GM21576 (cell line): ENCODE measurements at regions not wholly inside any gene's neighbourhood (a gene's known extent, or its start where the extent isn't known, plus 50 kb on each side); places are given as distances from the start of the nearest gene placed in this dataset.
"Not testable (repeated sequence)": the region's sequence is repeated elsewhere in the genome, so short reads cannot be mapped to it uniquely, and the experiment has no call there.

Experiments
- ATAC-seq: cut with Tn5 transposase; IDR thresholded peaks from one replicate; pipeline ENCODE4 v1.9.1; 2021; ENCODE audit warnings: mild to moderate bottlenecking, moderate library complexity; ENCODE audit not compliant: unreplicated experiment

DNA sequence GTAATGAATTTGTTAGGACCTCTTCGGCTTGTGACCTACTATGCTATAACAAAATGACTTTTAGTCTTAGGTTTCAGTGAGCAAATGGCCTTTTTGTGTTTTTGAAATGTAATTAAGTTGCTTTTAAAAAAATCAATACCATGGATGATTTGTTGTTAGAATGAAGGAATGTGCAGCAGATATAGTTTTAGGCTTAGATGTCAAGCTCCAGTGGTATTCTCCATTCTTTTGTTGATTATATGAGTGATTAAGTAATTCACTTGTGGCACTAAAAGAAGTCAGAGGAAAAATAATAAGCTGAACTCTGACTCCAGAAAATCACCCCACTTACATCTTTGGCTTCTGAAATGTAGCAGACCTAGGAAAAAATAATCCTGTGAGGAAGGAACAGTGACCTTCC, 474.1 kb upstream of the MIS18BP1 start:
- ATAC-seq: no peak

DNA sequence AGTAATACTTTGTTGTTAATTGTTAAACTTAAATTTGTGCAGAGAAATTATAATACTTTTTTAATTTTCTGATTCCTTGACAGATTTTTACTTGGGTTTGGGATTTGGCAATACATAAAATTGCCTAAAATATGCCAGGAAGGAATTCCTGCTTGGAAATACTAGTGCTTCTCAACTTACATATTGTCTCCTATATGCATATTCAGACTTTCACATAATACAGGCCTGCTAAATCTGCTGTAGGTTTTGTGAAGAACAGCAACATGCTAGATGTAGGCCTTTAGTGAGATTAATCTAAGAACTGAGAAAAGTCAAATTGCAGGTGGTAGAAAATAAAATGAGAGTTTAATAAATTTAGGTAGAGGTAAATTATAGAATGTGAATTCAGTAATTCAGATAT, 468.5 kb upstream of the MIS18BP1 start:
- ATAC-seq: no peak

DNA sequence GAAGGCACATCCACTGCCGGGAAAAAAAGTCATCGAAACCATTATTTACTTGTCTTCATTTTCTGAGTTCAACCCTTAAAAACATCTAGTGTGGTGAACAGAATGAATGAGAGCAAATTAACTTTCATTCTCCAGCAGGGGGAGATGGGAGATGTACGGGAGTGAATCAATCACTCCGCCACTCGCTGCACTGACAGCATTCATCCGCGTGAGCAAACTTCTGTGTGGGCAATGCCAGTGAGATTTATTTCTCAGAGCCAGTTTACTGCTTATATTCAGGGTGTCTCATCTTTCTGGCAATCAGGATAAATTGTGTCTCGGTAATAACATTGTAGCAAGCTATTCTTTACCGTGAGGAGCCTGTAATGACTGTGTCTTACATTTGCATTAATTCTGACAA, 463.6 kb upstream of the MIS18BP1 start:
- ATAC-seq: no peak

DNA sequence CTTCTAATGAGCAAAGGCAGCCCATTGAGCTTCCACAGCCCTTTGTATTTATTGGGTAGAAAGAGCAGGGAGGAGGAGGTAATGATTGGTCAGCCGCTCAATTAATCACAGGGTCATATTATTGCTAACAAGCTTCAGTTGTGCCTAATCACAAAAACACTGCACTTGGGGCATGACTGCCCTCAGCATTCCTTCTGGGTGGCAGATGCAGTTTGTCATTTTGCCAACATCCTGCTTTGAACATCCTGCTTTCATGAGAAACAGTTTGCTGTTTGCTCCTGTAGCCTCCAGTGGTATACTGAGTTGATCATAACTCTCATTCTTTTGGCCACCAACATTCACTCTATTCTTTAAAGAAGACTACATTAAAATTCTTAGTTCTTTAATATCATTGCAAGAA, 462.9 kb upstream of the MIS18BP1 start:
- ATAC-seq: no peak

DNA sequence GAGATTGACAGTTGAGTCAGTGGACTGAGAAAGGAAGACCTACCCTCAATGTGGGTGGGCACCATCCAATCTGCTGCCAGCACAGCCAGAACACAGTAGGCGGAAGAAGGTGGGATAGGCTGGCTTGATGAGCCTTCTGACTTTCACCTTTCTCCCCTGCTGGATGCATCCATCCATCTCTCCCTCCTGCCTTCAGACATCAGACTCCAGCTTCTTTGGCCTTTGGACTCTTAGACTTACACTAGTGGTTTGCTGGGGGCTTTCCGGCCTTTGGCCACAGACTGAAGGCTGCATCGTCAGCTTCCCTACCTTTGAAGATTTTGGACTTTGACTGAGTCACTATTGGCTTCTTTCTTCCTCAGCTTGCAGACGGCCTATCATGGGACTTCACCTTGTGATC, 456.5 kb upstream of the MIS18BP1 start:
- ATAC-seq: no peak

- no peak for ATAC-seq
These were observed 453.0 kb upstream of the MIS18BP1 start for GRCh38 chr14:45705940-45706534.

GRCh38 chr14:45699471-45699870, 446.5 kb upstream of the MIS18BP1 start:
- no peak for ATAC-seq

DNA sequence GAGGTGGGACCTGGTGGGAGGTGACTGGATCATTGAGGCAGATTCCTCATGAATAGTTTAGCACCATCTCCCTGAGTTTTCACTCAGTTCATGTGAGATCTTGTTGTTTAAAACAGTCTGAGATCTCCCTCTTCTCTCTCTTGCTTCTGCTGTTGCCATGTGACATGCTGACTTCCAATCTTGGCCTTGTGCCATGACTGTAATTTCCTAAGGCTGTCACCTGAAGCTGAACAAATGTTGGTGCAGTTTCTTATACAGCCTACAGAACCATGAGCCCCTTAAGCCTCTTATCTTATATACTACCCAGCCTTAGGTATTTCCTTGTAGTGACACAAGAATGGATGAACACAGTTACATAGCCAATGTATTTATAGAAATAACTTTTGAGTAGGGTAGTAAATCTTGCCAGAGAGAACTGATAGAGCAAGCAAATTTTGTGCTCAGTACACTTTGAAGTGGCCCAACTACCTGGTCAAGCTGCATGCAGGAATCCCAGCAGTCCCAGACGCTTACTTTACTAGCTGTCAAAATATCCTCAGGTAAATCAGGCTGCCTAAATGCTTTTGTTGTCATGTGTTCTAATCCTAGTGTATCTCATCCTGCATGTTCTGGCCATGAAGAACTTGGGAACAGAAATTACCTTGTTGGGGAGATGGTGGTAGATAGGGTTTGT, 445.6 kb upstream of the MIS18BP1 start:
- no peak for ATAC-seq

- no peak for ATAC-seq
These were observed 433.8 kb upstream of the MIS18BP1 start for GRCh38 chr14:45686771-45687170.

DNA sequence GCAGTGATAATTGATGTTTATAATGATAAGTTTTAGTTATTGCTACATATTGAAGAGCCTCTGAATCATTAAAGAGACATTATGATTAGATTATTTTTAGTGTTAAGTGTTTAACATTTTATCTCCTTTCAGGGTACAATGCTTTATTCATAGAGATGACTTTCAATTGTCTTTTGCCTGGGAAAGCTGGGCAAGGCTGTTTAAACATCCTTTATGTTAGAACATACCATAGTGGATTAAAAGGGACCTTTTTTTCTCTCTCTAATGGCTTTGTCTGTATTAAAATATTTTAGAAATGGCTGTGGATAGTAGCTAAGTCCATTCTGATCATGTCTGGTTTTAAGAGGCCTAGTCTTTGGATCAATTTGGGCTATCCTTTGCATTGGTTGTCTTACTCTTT, 427.5 kb upstream of the MIS18BP1 start:
- ATAC-seq: no peak

DNA sequence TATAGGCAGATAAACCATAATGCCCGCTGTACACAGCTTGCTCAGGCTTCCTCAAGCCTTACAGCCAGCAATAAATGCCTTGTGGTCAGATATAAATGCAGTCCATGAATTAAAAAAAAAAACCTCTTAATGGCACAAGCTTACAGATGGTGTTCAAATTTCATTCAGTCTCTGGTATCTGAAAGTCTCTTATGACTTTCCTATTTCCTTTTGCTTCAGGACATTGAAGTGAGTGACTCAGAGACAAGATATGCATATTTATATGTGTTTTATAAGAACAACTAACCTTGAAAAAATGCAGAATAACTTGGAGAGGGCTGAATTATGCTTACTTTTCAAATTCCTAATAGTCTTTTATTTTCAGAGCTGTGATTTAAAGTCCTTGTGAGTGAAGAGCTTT, 426.9 kb upstream of the MIS18BP1 start:
- no peak for ATAC-seq

DNA sequence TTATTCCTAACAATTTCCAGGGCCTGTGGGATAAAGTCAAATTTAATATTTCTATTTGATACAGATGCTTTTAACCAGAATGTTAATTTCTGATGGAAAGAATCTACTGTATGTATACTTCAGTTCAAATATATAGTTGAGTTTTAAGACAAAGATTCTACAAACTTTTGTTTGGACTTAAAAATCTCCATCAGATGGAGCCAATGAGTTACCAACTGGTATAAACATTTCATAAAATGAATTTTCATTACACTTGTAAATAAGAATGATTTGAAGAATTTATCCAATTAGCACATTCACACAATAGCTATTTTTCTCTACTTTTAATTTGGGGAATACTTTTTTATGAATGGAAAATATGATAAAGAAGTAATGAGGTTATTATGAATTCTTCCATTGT, 425.2 kb upstream of the MIS18BP1 start:
- ATAC-seq: no peak

GRCh38 chr14:45673420-45673819, 420.4 kb upstream of the MIS18BP1 start:
- ATAC-seq: no peak

DNA sequence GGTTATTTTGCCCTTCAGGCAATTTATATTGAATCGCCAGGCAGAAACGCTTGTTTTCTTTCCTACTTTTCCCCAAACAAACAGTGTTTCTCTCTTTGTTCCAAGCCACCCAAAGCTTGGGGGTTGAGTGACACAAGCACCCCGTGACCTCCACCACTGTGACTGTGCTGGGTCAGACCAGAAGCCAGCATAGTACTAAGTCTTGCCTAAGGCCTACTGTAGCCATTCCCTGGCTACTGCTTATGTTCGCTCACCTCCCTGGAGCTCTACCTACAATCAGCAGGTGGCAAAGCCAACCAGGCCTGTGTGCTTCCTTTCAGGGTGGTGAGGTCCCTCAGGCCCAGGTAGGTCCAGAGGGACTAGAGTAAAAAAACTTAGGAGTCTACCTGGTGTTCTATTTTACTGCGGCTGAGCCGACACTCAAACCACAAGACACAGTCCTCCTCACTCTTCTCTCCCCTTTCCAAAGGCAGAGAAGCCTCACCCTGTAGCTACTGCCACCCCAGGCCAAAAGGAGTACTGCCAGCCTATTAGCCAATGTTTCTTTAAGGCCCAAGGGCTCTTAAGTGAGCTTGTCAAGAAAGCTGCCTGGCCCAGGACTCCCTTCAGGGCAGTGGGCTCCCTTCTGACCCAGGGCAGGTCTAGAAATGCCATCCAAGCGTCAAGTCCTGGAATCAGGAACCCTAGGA, 411.8 kb upstream of the MIS18BP1 start:
- no peak for ATAC-seq

DNA sequence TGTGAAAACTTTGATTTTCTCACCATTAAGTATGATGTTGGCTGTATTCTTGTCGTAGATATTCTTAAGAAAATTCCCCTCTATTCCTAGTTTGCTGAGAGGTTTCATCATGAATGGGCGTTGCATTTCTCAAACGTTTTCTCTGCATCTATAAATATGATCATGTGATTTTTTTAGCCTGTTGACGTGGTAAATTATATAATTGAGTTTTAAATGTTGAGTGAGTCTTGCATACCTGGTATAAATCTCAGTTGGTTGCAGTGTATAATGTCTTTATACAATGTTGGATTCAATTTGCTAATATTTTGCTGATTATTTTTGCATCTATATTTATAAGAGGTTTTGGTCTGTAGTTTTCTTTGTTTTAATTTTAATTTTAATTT, 405.9 kb upstream of the MIS18BP1 start:
- no peak for ATAC-seq

DNA sequence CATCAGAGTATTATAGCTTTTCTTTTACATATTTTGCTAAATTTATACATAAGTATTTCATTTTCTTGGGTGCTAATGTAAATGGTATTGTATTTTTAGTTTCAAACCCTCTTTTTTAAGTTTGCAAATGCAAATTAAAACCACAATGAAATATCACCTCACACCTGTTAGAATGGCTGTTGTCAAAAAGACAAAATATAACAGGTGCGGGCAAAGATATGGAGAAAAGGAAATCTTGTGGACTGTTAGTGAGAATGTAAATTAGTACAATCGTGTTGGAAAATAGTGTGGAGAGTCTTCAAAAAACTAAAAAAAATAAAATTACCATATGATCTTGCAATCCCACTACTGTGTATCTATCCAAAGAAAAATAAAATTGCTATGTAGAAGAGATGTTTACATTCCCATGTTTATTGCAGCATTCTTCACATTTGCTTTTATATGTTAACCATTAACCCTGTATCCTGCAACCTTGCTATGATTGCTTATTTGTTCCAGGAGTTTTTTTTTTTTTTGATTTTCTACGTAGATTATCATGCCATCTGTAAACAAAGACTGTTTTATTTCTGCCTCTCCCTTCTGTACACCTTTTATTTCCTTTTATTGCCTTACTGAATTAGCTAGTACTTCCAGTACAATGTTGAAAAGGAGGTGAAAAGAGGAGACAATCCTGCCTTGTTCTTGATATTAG, 405.4 kb upstream of the MIS18BP1 start:
- ATAC-seq: no peak

- ATAC-seq: no peak
These were observed 398.9 kb upstream of the MIS18BP1 start for GRCh38 chr14:45651890-45652289.

DNA sequence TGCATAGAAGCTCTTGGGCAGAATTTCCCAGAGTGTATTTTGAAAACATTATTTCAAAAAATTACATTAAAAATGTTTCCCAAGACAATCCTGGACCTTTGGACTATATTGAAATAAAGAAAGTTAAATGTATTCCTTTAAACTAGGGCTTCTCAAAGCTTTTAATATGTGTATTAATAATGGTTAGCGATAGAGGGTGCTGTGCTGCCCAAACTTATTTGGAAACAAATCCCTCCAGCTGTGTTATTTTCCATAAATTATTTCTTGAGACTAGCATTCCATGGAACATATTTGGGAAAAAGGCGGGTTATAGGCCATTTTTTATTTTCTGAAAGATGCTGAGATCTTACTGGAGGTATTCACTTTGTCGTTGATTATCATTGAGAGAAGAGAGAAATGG, 397.8 kb upstream of the MIS18BP1 start:
- ATAC-seq: no peak

GRCh38 chr14:45649051-45649450, 396.0 kb upstream of the MIS18BP1 start:
- ATAC-seq: no peak

GRCh38 chr14:45641541-45641940, 388.5 kb upstream of the MIS18BP1 start:
- no peak for ATAC-seq

DNA sequence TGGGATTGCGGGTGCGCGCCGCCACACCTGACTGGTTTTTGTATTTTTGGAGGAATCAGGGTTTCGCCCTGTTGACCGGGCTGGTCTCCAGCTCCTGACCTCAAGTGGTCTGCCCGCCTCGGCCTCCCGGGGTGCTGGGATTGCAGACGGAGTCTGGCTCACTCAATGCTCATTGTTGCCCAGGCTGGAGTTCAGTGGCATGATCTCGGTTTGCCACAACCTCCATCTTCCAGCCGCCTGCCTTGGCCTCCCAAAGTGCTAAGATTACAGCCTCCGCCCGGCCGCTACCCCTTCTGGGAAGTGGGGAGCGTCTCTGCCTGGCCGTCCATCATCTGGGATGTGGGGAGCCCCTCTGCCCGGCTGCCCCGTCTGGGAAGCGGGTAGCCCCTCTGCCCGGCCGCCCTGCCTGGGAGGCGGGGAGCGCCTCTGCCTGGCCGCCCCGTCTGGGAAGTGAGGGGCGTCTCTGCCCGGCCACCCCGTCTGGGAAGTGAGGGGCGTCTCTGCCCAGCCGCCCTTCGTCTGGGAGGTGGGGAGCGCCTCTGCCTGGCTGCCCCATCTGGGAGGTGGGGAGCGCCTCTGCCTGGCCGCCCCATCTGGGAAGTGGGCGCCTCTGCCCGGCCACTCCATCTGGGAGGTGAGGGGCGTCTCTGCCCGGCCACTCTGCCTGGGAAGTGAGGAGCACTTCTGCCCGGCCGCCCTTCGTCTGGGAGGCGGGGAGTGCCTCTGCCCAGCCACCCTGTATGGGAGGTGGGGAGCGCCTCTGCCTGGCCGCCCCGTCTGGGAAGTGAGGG, 381.8 kb upstream of the MIS18BP1 start:
- not testable (repeated sequence) for ATAC-seq
